Small intestine (tissue), 7 donors: ENCODE measurements at regions not wholly inside any gene's neighbourhood (a gene's known extent, or its start where the extent isn't known, plus 50 kb on each side); places are given as distances from the start of the nearest gene placed in this dataset.
A peak's percentile ranks its signal among the peaks of the same experiment; 100 is the strongest.

ENCODE experiments used
- DNase-seq, 2 donors: peaks; one replicate each; pipeline versions ENCODE4 v3.0.0 to v3.0.0-alpha.2; 2013
- FAIRE-seq: peaks from 2 replicates; lab custom pipeline; 2012; peaks lifted over from hg19 to GRCh38; lab: Jason Lieb, UNC
- H3K27ac ChIP-seq, 3 donors: one replicate each; pipeline ENCODE4 v1.5.1; 2013; ENCODE audit warnings: low read length in 2 of 3, mild to moderate bottlenecking in 2 of 3, control low read depth in 1 of 3, inconsistent platforms in 1 of 3, low read depth in 1 of 3, moderate library complexity in 1 of 3
- H3K27me3 ChIP-seq, 3 donors: one replicate each; pipeline ENCODE4 v1.6.1; 2013; ENCODE audit warnings: low read length in 3 of 3, inconsistent platforms in 1 of 3; ENCODE audit not compliant: control insufficient read depth in 3 of 3, insufficient read depth in 3 of 3
- H3K36me3 ChIP-seq, 3 donors: one replicate each; pipeline ENCODE4 v1.6.1; 2013; ENCODE audit warnings: low read length in 3 of 3, inconsistent platforms in 1 of 3, low read depth in 1 of 3, mild to moderate bottlenecking in 1 of 3, moderate library complexity in 1 of 3; ENCODE audit not compliant: control insufficient read depth in 3 of 3, insufficient read depth in 2 of 3
- H3K4me1 ChIP-seq, 3 donors: one replicate each; pipeline ENCODE4 v1.6.1; 2013; ENCODE audit warnings: low read length in 2 of 3, inconsistent platforms in 1 of 3, low read depth in 1 of 3, mild to moderate bottlenecking in 1 of 3, moderate library complexity in 1 of 3; ENCODE audit not compliant: control insufficient read depth in 3 of 3, insufficient read depth in 2 of 3
- H3K4me3 ChIP-seq, 3 donors: one replicate each; pipeline ENCODE4 v1.5.1; 2013; ENCODE audit warnings: low read length in 3 of 3, control low read depth in 1 of 3, inconsistent platforms in 1 of 3, low read depth in 1 of 3, mild to moderate bottlenecking in 1 of 3, moderate library complexity in 1 of 3
- H3K9me3 ChIP-seq, 2 donors: one replicate each; pipeline ENCODE4 v1.6.1; 2013; ENCODE audit warnings: low read depth in 1 of 2, low read length in 1 of 2; ENCODE audit not compliant: control insufficient read depth in 2 of 2, insufficient read depth in 1 of 2
- WGBS, 3 donors: extraction: QIAGEN DNeasy Blood & Tissue Kit; methylation state at CpG; one replicate each; pipeline ENCODE4 v1.1.7; 2013; 5-methylcytosine and 5-hydroxymethylcytosine counted together
- donor health status: healthy with polysubstance abuse.
- donor health status: control.
- donor health status: control.
- donor health status: Bipolar disorder and iron deficiency.
- donor health status: healthy.

GRCh38 chr13:30848332-30849027 is 57.6 kb upstream of the MEDAG start:
- no peaks in the 10 kb centered on the region for H3K36me3 ChIP-seq
- no peak overlapping the region for H3K4me3 ChIP-seq
- 77 to 85% (median 81%) methylated on average over 5 of the region's 5 CpGs for WGBS, 3 donors
- DNase-seq (no peak), FAIRE-seq (no peak)
- peak overlapping the region in 1 of 3 donors; percentile 36 for H3K27ac ChIP-seq
- peaks cover 0 to 5% of the 10 kb centered on the region in 2 donors for H3K9me3 ChIP-seq
- no peaks in the 10 kb centered on the region for H3K4me1 ChIP-seq
- H3K27me3 ChIP-seq, result no peaks in the 10 kb centered on the region

GRCh38 chr13:30849611-30850010 is 56.5 kb upstream of the MEDAG start:
- no peak overlapping the region for H3K27ac ChIP-seq
- no peaks in the 10 kb centered on the region for H3K36me3 ChIP-seq
- H3K4me1 ChIP-seq, result no peaks in the 10 kb centered on the region
- H3K9me3 ChIP-seq, result peaks cover 0 to 5% of the 10 kb centered on the region in 2 donors
- no peak for DNase-seq
- FAIRE-seq, result no peak
- H3K27me3 ChIP-seq, result no peaks in the 10 kb centered on the region
- no peak overlapping the region for H3K4me3 ChIP-seq
- whole genome bisulfite sequencing, 3 donors, result 82 to 84% (median 83%) methylated on average over 4 of the region's 4 CpGs

- FAIRE-seq, result no peak
- no peaks in the 10 kb centered on the region for H3K36me3 ChIP-seq
- peaks cover 0 to 5% of the 10 kb centered on the region in 2 donors for H3K9me3 ChIP-seq
- no peak overlapping the region for H3K4me3 ChIP-seq
- no peaks in the 10 kb centered on the region for H3K27me3 ChIP-seq
- H3K4me1 ChIP-seq, result no peaks in the 10 kb centered on the region
- WGBS, 3 donors, result 84 to 91% (median 87%) methylated on average over 2 of the region's 2 CpGs
- DNase-seq, result no peak
- H3K27ac ChIP-seq, result no peak overlapping the region
These were observed 55.7 kb upstream of the MEDAG start for GRCh38 chr13:30850204-30850866.

- H3K27ac ChIP-seq, result no peak overlapping the region
- FAIRE-seq, result no peak
- no peaks in the 10 kb centered on the region for H3K4me1 ChIP-seq
- H3K4me3 ChIP-seq, result no peak overlapping the region
- no peaks in the 10 kb centered on the region for H3K27me3 ChIP-seq
- H3K36me3 ChIP-seq, result no peaks in the 10 kb centered on the region
- DNase-seq, result no peak
- H3K9me3 ChIP-seq, result peaks cover 0 to 5% of the 10 kb centered on the region in 2 donors
These were observed 55.2 kb upstream of the MEDAG start for GRCh38 chr13:30850867-30851211.

DNA sequence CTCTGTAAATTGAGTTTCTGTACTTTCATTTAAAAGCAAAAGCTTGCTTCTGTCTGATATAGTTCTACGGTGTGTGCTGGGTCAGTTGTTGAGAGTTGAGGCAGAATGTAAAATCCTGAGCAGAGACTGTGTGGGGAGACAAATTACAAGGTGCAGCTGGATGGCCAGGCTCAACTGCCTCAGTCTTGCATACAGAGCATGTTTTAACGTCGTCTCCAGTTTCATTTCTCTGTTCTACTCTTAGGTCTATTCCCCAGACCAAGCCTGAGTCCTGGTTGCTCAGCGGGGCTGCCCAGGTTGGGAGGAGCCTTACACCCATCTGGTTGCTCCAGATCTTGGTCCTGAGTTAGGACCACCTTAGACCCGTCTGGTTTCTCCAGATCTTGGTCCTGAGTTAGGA is 54.4 kb upstream of the MEDAG start:
- H3K27me3 ChIP-seq, result no peaks in the 10 kb centered on the region
- no peaks in the 10 kb centered on the region for H3K4me1 ChIP-seq
- H3K27ac ChIP-seq, result no peak overlapping the region
- FAIRE-seq, result no peak
- no peak overlapping the region for H3K4me3 ChIP-seq
- no peaks in the 10 kb centered on the region for H3K36me3 ChIP-seq
- 80 to 87% (median 82%) methylated on average over 5 of the region's 5 CpGs for WGBS, 3 donors
- peaks cover 0 to 4% of the 10 kb centered on the region in 2 donors for H3K9me3 ChIP-seq
- DNase-seq, result no peak

GRCh38 chr13:30855569-30855968 is 50.5 kb upstream of the MEDAG start:
- 62 to 76% (median 70%) methylated on average over 3 of the region's 3 CpGs for WGBS, 3 donors
- no peaks in the 10 kb centered on the region for H3K36me3 ChIP-seq
- peaks cover 0 to 5% (median 0%) of the 10 kb centered on the region in 3 donors for H3K4me1 ChIP-seq
- no peak overlapping the region for H3K4me3 ChIP-seq
- FAIRE-seq, result no peak
- no peaks in the 10 kb centered on the region for H3K27me3 ChIP-seq
- H3K9me3 ChIP-seq, result peaks cover 0 to 7% of the 10 kb centered on the region in 2 donors
- no peak overlapping the region for H3K27ac ChIP-seq
- no peak for DNase-seq

GRCh38 chr13:30856005-30856790 is 49.9 kb upstream of the MEDAG start:
- Histone ChIP-seq H3K36me3 (no peaks in the 10 kb centered on the region), H3K4me3 (no peak overlapping the region), H3K4me1 (peaks cover 0 to 5% (median 0%) of the 10 kb centered on the region in 3 donors), H3K27me3 (no peaks in the 10 kb centered on the region), H3K9me3 (peaks cover 0 to 7% of the 10 kb centered on the region in 2 donors), H3K27ac (no peak overlapping the region)
- DNase-seq, result no peak
- no peak for FAIRE-seq
- WGBS, 3 donors, result 63 to 68% (median 66%) methylated on average over 9 of the region's 9 CpGs
